ENCODE measurements at regions not wholly inside any gene's neighbourhood (a gene's known extent, or its start where the extent isn't known, plus 50 kb on each side); places are given as distances from the start of the nearest gene placed in this dataset.

GRCh38 chr2:66846887-66847286, 412.0 kb downstream of the MEIS1 start:
- CTCF ChIA-PET, result no interaction called here
- no peak for TF ChIP-seq FOXK2 (IDR thresholded peaks at IDR 0.05)
- TF ChIP-seq SUZ12 (IDR thresholded peaks at IDR 0.05), result no peak
- no peak for TF ChIP-seq HDGF (IDR thresholded peaks at IDR 0.05; ENCODE audit: borderline replicate concordance)
- TF ChIP-seq TARDBP (IDR thresholded peaks at IDR 0.05), result no peak
- TF ChIP-seq L3MBTL2 (conservative IDR thresholded peaks at IDR 0.05), result no peak
- no peak for TF ChIP-seq ARNT (IDR thresholded peaks at IDR 0.05)
- no peak for TF ChIP-seq SP1 (IDR thresholded peaks at IDR 0.05)
- no peak for TF ChIP-seq ELF4 (IDR thresholded peaks at IDR 0.05)
- no peak for TF ChIP-seq LEF1 (IDR thresholded peaks at IDR 0.05; ENCODE audit: borderline replicate concordance)
- no peak for TF ChIP-seq FOXM1 (IDR thresholded peaks at IDR 0.05; ENCODE audit: borderline replicate concordance)
- POLR2A ChIA-PET, result no interaction called here
- no peak for DNase-seq (ENCODE audit: extremely low spot score)

GRCh38 chr2:66849153-66849755, 414.3 kb downstream of the MEIS1 start:
- POLR2A ChIA-PET, result no interaction called here
- DNase-seq (ENCODE audit: extremely low spot score), result no peak
- TF ChIP-seq LEF1 (IDR thresholded peaks at IDR 0.05; ENCODE audit: borderline replicate concordance), result no peak
- TF ChIP-seq HDGF (IDR thresholded peaks at IDR 0.05; ENCODE audit: borderline replicate concordance), result no peak
- TF ChIP-seq SUZ12 (IDR thresholded peaks at IDR 0.05), result no peak
- no peak for TF ChIP-seq PKNOX1 (IDR thresholded peaks at IDR 0.05)
- TF ChIP-seq ELF4 (IDR thresholded peaks at IDR 0.05), result no peak
- no peak for TF ChIP-seq FOXA1 (IDR thresholded peaks at IDR 0.05)
- TF ChIP-seq FOXM1 (IDR thresholded peaks at IDR 0.05; ENCODE audit: borderline replicate concordance), result no peak
- no peak for TF ChIP-seq BHLHE40 (IDR thresholded peaks at IDR 0.05; ENCODE audit: borderline replicate concordance)
- TF ChIP-seq ZNF384 (IDR thresholded peaks at IDR 0.05), result no peak
- no peak for TF ChIP-seq ARNT (IDR thresholded peaks at IDR 0.05)
- TF ChIP-seq SP1 (IDR thresholded peaks at IDR 0.05), result no peak
- no peak for TF ChIP-seq NFRKB (IDR thresholded peaks at IDR 0.05)
- TF ChIP-seq CTBP1 (IDR thresholded peaks at IDR 0.05; ENCODE audit: borderline replicate concordance), result no peak
- no peak for TF ChIP-seq TARDBP (IDR thresholded peaks at IDR 0.05)
- CTCF ChIA-PET, result no interaction called here

- CTCF ChIA-PET, result interaction anchor here (0.8 kb wide), 1 partner anchor 359 kb away, joined by 3 read pairs; no protein-coding TSS in a partner anchor
These were observed 415.5 kb downstream of the MEIS1 start for GRCh38 chr2:66850376-66850775.

GRCh38 chr2:66851449-66851872, 416.5 kb downstream of the MEIS1 start:
- POLR2A ChIA-PET, result no interaction called here
- CTCF ChIA-PET, result no interaction called here
- DNase-seq (ENCODE audit: extremely low spot score), result no peak
- TF ChIP-seq ZNF384 (IDR thresholded peaks at IDR 0.05), result no peak
- no peak for TF ChIP-seq TARDBP (IDR thresholded peaks at IDR 0.05)
- no peak for TF ChIP-seq SP1 (IDR thresholded peaks at IDR 0.05)
- TF ChIP-seq HDGF (IDR thresholded peaks at IDR 0.05; ENCODE audit: borderline replicate concordance), result no peak
- TF ChIP-seq ELF4 (IDR thresholded peaks at IDR 0.05), result no peak
- no peak for TF ChIP-seq L3MBTL2 (conservative IDR thresholded peaks at IDR 0.05)
- no peak for TF ChIP-seq FOXA1 (IDR thresholded peaks at IDR 0.05)
- no peak for TF ChIP-seq LEF1 (IDR thresholded peaks at IDR 0.05; ENCODE audit: borderline replicate concordance)
- no peak for TF ChIP-seq CTBP1 (IDR thresholded peaks at IDR 0.05; ENCODE audit: borderline replicate concordance)
- TF ChIP-seq FOXK2 (IDR thresholded peaks at IDR 0.05), result no peak
- TF ChIP-seq FOXM1 (IDR thresholded peaks at IDR 0.05; ENCODE audit: borderline replicate concordance), result no peak

More at GRCh38 chr2:66850376-66850775, 415.5 kb downstream of the MEIS1 start:
- DNase-seq (ENCODE audit: extremely low spot score), result no peak
- POLR2A ChIA-PET, result no interaction called here
- TF ChIP-seq FOXK2 (IDR thresholded peaks at IDR 0.05) (no peak), BHLHE40 (IDR thresholded peaks at IDR 0.05; ENCODE audit: borderline replicate concordance) (no peak), SUZ12 (IDR thresholded peaks at IDR 0.05) (no peak), ARNT (IDR thresholded peaks at IDR 0.05) (no peak), HDGF (IDR thresholded peaks at IDR 0.05; ENCODE audit: borderline replicate concordance) (no peak), SP1 (IDR thresholded peaks at IDR 0.05) (no peak), TARDBP (IDR thresholded peaks at IDR 0.05) (no peak), FOXM1 (IDR thresholded peaks at IDR 0.05; ENCODE audit: borderline replicate concordance) (no peak), NFRKB (IDR thresholded peaks at IDR 0.05) (no peak), PKNOX1 (IDR thresholded peaks at IDR 0.05) (no peak), ELF4 (IDR thresholded peaks at IDR 0.05) (no peak), FOXA1 (IDR thresholded peaks at IDR 0.05) (no peak), LEF1 (IDR thresholded peaks at IDR 0.05; ENCODE audit: borderline replicate concordance) (no peak), ZNF384 (IDR thresholded peaks at IDR 0.05) (no peak), L3MBTL2 (conservative IDR thresholded peaks at IDR 0.05) (no peak)

GRCh38 chr2:66852953-66853352, 418.0 kb downstream of the MEIS1 start:
- no peak for DNase-seq (ENCODE audit: extremely low spot score)
- ChIA-PET POLR2A (no interaction called here), CTCF (no interaction called here)
- TF ChIP-seq FOXA1 (IDR thresholded peaks at IDR 0.05), result no peak
- no peak for TF ChIP-seq ZNF384 (IDR thresholded peaks at IDR 0.05)
- TF ChIP-seq CTBP1 (IDR thresholded peaks at IDR 0.05; ENCODE audit: borderline replicate concordance), result no peak
- TF ChIP-seq SUZ12 (IDR thresholded peaks at IDR 0.05), result no peak
- TF ChIP-seq FOXK2 (IDR thresholded peaks at IDR 0.05), result no peak
- no peak for TF ChIP-seq ELF4 (IDR thresholded peaks at IDR 0.05)
- no peak for TF ChIP-seq ARNT (IDR thresholded peaks at IDR 0.05)
- TF ChIP-seq SP1 (IDR thresholded peaks at IDR 0.05), result no peak
- no peak for TF ChIP-seq L3MBTL2 (conservative IDR thresholded peaks at IDR 0.05)
- TF ChIP-seq HDGF (IDR thresholded peaks at IDR 0.05; ENCODE audit: borderline replicate concordance), result no peak
- TF ChIP-seq FOXM1 (IDR thresholded peaks at IDR 0.05; ENCODE audit: borderline replicate concordance), result no peak
- TF ChIP-seq LEF1 (IDR thresholded peaks at IDR 0.05; ENCODE audit: borderline replicate concordance), result no peak
- no peak for TF ChIP-seq NFRKB (IDR thresholded peaks at IDR 0.05)
- no peak for TF ChIP-seq TARDBP (IDR thresholded peaks at IDR 0.05)
- no peak for TF ChIP-seq PKNOX1 (IDR thresholded peaks at IDR 0.05)
- TF ChIP-seq BHLHE40 (IDR thresholded peaks at IDR 0.05; ENCODE audit: borderline replicate concordance), result no peak

- no peak for DNase-seq (ENCODE audit: extremely low spot score)
- ChIA-PET POLR2A (no interaction called here), CTCF (no interaction called here)
- TF ChIP-seq PKNOX1 (IDR thresholded peaks at IDR 0.05) (no peak), NFRKB (IDR thresholded peaks at IDR 0.05) (no peak), FOXA1 (IDR thresholded peaks at IDR 0.05) (no peak), TARDBP (IDR thresholded peaks at IDR 0.05) (no peak), ZNF384 (IDR thresholded peaks at IDR 0.05) (no peak), BHLHE40 (IDR thresholded peaks at IDR 0.05; ENCODE audit: borderline replicate concordance) (no peak), SP1 (IDR thresholded peaks at IDR 0.05) (no peak), ELF4 (IDR thresholded peaks at IDR 0.05) (no peak), HDGF (IDR thresholded peaks at IDR 0.05; ENCODE audit: borderline replicate concordance) (no peak), CTBP1 (IDR thresholded peaks at IDR 0.05; ENCODE audit: borderline replicate concordance) (no peak), SUZ12 (IDR thresholded peaks at IDR 0.05) (no peak), ARNT (IDR thresholded peaks at IDR 0.05) (no peak), FOXM1 (IDR thresholded peaks at IDR 0.05; ENCODE audit: borderline replicate concordance) (no peak)
These were observed 418.7 kb downstream of the MEIS1 start for GRCh38 chr2:66853585-66853984.

Data from HEK293T (cell line).